Neural cell (in vitro differentiated cells): ENCODE measurements at regions not wholly inside any gene's neighbourhood (a gene's known extent, or its start where the extent isn't known, plus 50 kb on each side); places are given as distances from the start of the nearest gene placed in this dataset.

ENCODE experiments used
- H2AFZ ChIP-seq: fragments of 200-600, 300-800 bp; sonication (generic), shearing (Covaris generic); 2 replicates; pipeline ENCODE4 v1.6.0; 2014; ENCODE audit warnings: low read depth, mild to moderate bottlenecking, antibody characterized with exemption, low read length, moderate library complexity
- H3F3A ChIP-seq: fragments of 200-600 bp; shearing (Covaris generic); 2 replicates; pipeline ENCODE4 v1.6.1; 2016; ENCODE audit warnings: mild to moderate bottlenecking, moderate library complexity, mixed read lengths, antibody characterized with exemption, low read length; ENCODE audit not compliant: insufficient read depth, poor library complexity, severe bottlenecking
- H3K27ac ChIP-seq: fragments of 200-600, 300-800 bp; sonication (generic), shearing (Covaris generic); 2 replicates; pipeline ENCODE4 v1.5.1; 2014; ENCODE audit warnings: mild to moderate bottlenecking, low read length, moderate library complexity
- H3K27me3 ChIP-seq: fragments of 300-800, 200-600 bp; sonication (generic), shearing (Covaris generic); 2 replicates; pipeline ENCODE4 v1.6.0; 2014; ENCODE audit warnings: mild to moderate bottlenecking, low read depth, low read length, moderate library complexity; ENCODE audit not compliant: insufficient read depth
- H3K36me3 ChIP-seq: fragments of 300-800, 200-600 bp; sonication (generic), shearing (Covaris generic); 2 replicates; pipeline ENCODE4 v1.5.1; 2014; ENCODE audit warnings: mild to moderate bottlenecking, antibody characterized with exemption, low read length, moderate library complexity; ENCODE audit not compliant: insufficient read depth
- H3K4me2 ChIP-seq: fragments of 300-800, 200-600 bp; sonication (generic), shearing (Covaris generic); 2 replicates; pipeline ENCODE4 v1.6.0; 2014; ENCODE audit warnings: mild to moderate bottlenecking, low read length
- H3K4me3 ChIP-seq: fragments of 300-800, 200-600 bp; sonication (generic), shearing (Covaris generic); 2 replicates; pipeline ENCODE4 v1.5.1; 2014; ENCODE audit warnings: mild to moderate bottlenecking, low read length, moderate library complexity
- H3K79me2 ChIP-seq: fragments of 200-600 bp; shearing (Covaris generic); replicated peaks from 2 replicates; pipeline ENCODE4 v1.6.0; 2014; ENCODE audit warnings: mild to moderate bottlenecking, low read length, moderate library complexity; ENCODE audit not compliant: insufficient read depth
- H3K9ac ChIP-seq: fragments of 300-800, 200-600 bp; sonication (generic), shearing (Covaris generic); 2 replicates; pipeline ENCODE4 v1.6.1; 2016; ENCODE audit warnings: mild to moderate bottlenecking, low read length, mixed read lengths
- H3K9me2 ChIP-seq: fragments of 200-600 bp; shearing (Covaris generic); 2 replicates; pipeline ENCODE4 v1.6.1; 2016; ENCODE audit warnings: mild to moderate bottlenecking, low read length, mixed read lengths; ENCODE audit not compliant: insufficient read depth
- H3K9me3 ChIP-seq: fragments of 200-600, 300-800 bp; sonication (generic), shearing (Covaris generic); 2 replicates; pipeline ENCODE4 v1.6.1; 2016; ENCODE audit warnings: mild to moderate bottlenecking, mixed run types, low read length, moderate library complexity, mixed read lengths
- H4K20me1 ChIP-seq: fragments of 200-600 bp; shearing (Covaris generic); 2 replicates; pipeline ENCODE4 v1.6.1; 2016; ENCODE audit warnings: mild to moderate bottlenecking, mixed run types; ENCODE audit not compliant: insufficient read depth
- CTCF ChIP-seq: fragments of 450-650 bp; IDR thresholded peaks from 2 replicates; pipeline ENCODE4 v1.5.1; 2014; ENCODE audit warnings: antibody characterized with exemption, mild to moderate bottlenecking, moderate library complexity; ENCODE audit not compliant: poor library complexity, severe bottlenecking
- EP300 ChIP-seq: fragments of 450-650 bp; conservative IDR thresholded peaks from 2 replicates; pipeline ENCODE4 v1.6.1; 2014; ENCODE audit warnings: antibody characterized with exemption, mild to moderate bottlenecking, moderate library complexity; ENCODE audit not compliant: poor library complexity, severe bottlenecking
- EZH2 ChIP-seq: fragments of 200-600, 300-800 bp; shearing (Covaris generic), sonication (generic); IDR thresholded peaks from 2 replicates; pipeline ENCODE4 v1.6.1; 2014; ENCODE audit warnings: antibody characterized with exemption, low read length, borderline replicate concordance, mild to moderate bottlenecking; ENCODE audit not compliant: insufficient read depth, poor library complexity, severe bottlenecking
- MXI1 ChIP-seq: fragments of 450-650 bp; conservative IDR thresholded peaks from 2 replicates; pipeline ENCODE4 v1.6.1; 2014; ENCODE audit warnings: antibody characterized with exemption, mild to moderate bottlenecking; ENCODE audit not compliant: poor library complexity, severe bottlenecking
- POLR2AphosphoS5 ChIP-seq: IDR thresholded peaks from 2 replicates; pipeline ENCODE4 v1.6.1; 2012
- RAD21 ChIP-seq: fragments of 450-650 bp; conservative IDR thresholded peaks from 2 replicates; pipeline ENCODE4 v1.6.1; 2014; ENCODE audit warnings: antibody characterized with exemption, mild to moderate bottlenecking, moderate library complexity
- REST ChIP-seq: IDR thresholded peaks from 2 replicates; pipeline ENCODE4 v1.6.1; 2012; ENCODE audit warnings: borderline replicate concordance
- SMC3 ChIP-seq: fragments of 450-650 bp; conservative IDR thresholded peaks from 2 replicates; pipeline ENCODE4 v1.6.1; 2014; ENCODE audit warnings: antibody characterized with exemption, mild to moderate bottlenecking, moderate library complexity; ENCODE audit not compliant: poor library complexity
- TAF1 ChIP-seq: IDR thresholded peaks from 2 replicates; pipeline ENCODE4 v1.6.1; 2012; ENCODE audit warnings: low read depth

- no peaks in the 10 kb centered on the region for H3K9me3 ChIP-seq
Measured at GRCh38 chr17:71993363-71993762, 127.5 kb upstream of the SOX9 start.

GRCh38 chr17:71995590-71995989 is 125.2 kb upstream of the SOX9 start:
- Histone ChIP-seq H2AFZ (no peak overlapping the region), H4K20me1 (no peaks in the 10 kb centered on the region), H3K9me3 (no peaks in the 10 kb centered on the region), H3K36me3 (no peaks in the 10 kb centered on the region), H3K9me2 (no peaks in the 10 kb centered on the region), H3K79me2 (no peaks in the 10 kb centered on the region), H3K4me3 (no peak overlapping the region), H3K27me3 (no peaks in the 10 kb centered on the region), H3K27ac (no peak overlapping the region), H3K9ac (no peak overlapping the region), H3F3A (no peaks in the 10 kb centered on the region), H3K4me2 (no peak overlapping the region)
- TF ChIP-seq EP300: no peak
- TF ChIP-seq REST: no peak
- TF ChIP-seq MXI1: no peak
- TF ChIP-seq EZH2: no peak
- no peak for TF ChIP-seq POLR2AphosphoS5
- no peak for TF ChIP-seq CTCF
- no peak for TF ChIP-seq TAF1

More at GRCh38 chr17:71993363-71993762, 127.5 kb upstream of the SOX9 start:
- Histone ChIP-seq H3K27me3 (no peaks in the 10 kb centered on the region), H3K27ac (no peak overlapping the region), H3K4me3 (no peak overlapping the region), H3K79me2 (no peaks in the 10 kb centered on the region), H3K4me2 (no peak overlapping the region), H3K36me3 (no peaks in the 10 kb centered on the region), H3F3A (no peaks in the 10 kb centered on the region), H3K9ac (no peak overlapping the region), H3K9me2 (no peaks in the 10 kb centered on the region), H4K20me1 (no peaks in the 10 kb centered on the region), H2AFZ (no peak overlapping the region)
- no peak for TF ChIP-seq TAF1
- TF ChIP-seq MXI1: no peak
- TF ChIP-seq POLR2AphosphoS5: no peak
- TF ChIP-seq RAD21: no peak
- no peak for TF ChIP-seq CTCF
- TF ChIP-seq EZH2: no peak
- no peak for TF ChIP-seq REST
- no peak for TF ChIP-seq SMC3
- TF ChIP-seq EP300: no peak
